ENCODE measurements at regions not wholly inside any gene's neighbourhood (a gene's known extent, or its start where the extent isn't known, plus 50 kb on each side); places are given as distances from the start of the nearest gene placed in this dataset.

DNA sequence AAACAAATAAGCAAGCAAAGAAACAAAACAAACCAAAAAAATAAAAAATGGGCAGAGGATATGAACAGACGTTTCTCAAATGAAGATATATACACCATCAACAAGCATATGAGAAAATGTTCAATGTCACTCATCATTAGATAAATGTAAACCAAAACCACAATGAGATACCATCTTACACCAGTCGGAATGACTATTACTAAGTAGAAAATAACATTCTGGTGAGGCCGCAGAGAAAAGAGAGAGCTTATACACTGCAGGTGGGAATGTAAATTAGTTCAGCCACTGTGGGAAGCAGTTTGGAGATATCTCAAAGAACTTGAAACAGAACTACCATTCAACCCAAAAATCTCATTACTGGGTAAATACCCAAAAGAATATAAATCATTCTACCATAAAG is 321.0 kb upstream of the SLIT2 start:
- Mint-ChIP-seq H3K27ac (ENCODE audit: unreplicated experiment) (no peak overlapping the region), H3K4me3 (ENCODE audit: unreplicated experiment) (no peak overlapping the region), H3K27me3 (ENCODE audit: insufficient read depth, unreplicated experiment) (peaks cover 5% of the 10 kb centered on the region), H3K9me3 (ENCODE audit: unreplicated experiment) (no peaks in the 10 kb centered on the region), H3K36me3 (ENCODE audit: insufficient read depth, unreplicated experiment) (no peaks in the 10 kb centered on the region), H3K4me1 (ENCODE audit: low read depth, unreplicated experiment) (no peaks in the 10 kb centered on the region)
- ChIA-PET CTCF (no interaction called here), POLR2A (no interaction called here)
- intact Hi-C loops (cut with micrococcal nuclease; ENCODE audit: unreplicated experiment) = no loop called here
- H3K27me3 ChIP-seq (replicated peaks; ENCODE audit: control insufficient read depth, insufficient read depth, low read length) = no peaks in the 10 kb centered on the region
- no peaks in the 10 kb centered on the region for H3K4me1 ChIP-seq
- BruUV-seq (replicated peaks) = no TSS peak
- TF ChIP-seq, protein P1, sequence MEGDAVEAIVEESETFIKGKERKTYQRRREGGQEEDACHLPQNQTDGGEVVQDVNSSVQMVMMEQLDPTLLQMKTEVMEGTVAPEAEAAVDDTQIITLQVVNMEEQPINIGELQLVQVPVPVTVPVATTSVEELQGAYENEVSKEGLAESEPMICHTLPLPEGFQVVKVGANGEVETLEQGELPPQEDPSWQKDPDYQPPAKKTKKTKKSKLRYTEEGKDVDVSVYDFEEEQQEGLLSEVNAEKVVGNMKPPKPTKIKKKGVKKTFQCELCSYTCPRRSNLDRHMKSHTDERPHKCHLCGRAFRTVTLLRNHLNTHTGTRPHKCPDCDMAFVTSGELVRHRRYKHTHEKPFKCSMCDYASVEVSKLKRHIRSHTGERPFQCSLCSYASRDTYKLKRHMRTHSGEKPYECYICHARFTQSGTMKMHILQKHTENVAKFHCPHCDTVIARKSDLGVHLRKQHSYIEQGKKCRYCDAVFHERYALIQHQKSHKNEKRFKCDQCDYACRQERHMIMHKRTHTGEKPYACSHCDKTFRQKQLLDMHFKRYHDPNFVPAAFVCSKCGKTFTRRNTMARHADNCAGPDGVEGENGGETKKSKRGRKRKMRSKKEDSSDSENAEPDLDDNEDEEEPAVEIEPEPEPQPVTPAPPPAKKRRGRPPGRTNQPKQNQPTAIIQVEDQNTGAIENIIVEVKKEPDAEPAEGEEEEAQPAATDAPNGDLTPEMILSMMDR (IDR thresholded peaks at IDR 0.05; ENCODE audit: insufficient read depth in 1 of 2, low read depth in 1 of 2, low read length in 1 of 2, severe bottlenecking in 1 of 2, unreplicated experiment in 1 of 2) = no peak
- no peak for DNase-seq
- no peaks in the 10 kb centered on the region for H3K36me3 ChIP-seq (ENCODE audit: control insufficient read depth, insufficient read depth, low read length)
- no peaks in the 10 kb centered on the region for H3K9me3 ChIP-seq
- no peak overlapping the region for H3K4me3 ChIP-seq (ENCODE audit: low read depth, low read length)

DNA sequence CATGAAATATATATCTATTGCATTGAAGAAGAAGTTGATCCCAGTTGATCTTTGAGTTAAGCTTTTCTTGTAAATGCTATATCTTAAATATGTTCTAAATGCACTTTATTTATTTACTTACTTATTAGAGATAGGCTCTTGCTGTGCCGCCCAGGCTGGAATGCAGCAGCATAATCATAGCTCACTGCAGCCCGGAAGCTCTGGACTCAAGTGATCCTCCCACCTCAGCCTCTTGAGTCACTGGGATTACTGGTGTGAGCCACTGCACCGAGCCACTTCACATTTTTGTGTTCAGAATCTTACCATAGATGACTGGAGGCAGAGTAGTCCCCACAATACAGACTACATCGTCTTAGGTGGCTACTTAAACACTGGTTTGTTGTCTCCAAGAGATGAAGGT is 324.3 kb upstream of the SLIT2 start:
- no peaks in the 10 kb centered on the region for H3K36me3 ChIP-seq (ENCODE audit: control insufficient read depth, insufficient read depth, low read length)
- no peaks in the 10 kb centered on the region for H3K27me3 ChIP-seq (replicated peaks; ENCODE audit: control insufficient read depth, insufficient read depth, low read length)
- CTCF ChIA-PET = no interaction called here
- intact Hi-C loops (cut with micrococcal nuclease; ENCODE audit: unreplicated experiment) = no loop called here
- BruUV-seq (replicated peaks) = no TSS peak
- no peaks in the 10 kb centered on the region for H3K36me3 Mint-ChIP-seq (ENCODE audit: insufficient read depth, unreplicated experiment)
- no peaks in the 10 kb centered on the region for H3K4me1 ChIP-seq
- no peak overlapping the region for H3K4me3 Mint-ChIP-seq (ENCODE audit: unreplicated experiment)
- TF ChIP-seq, protein P1 (IDR thresholded peaks at IDR 0.05; ENCODE audit: insufficient read depth in 1 of 2, low read depth in 1 of 2, low read length in 1 of 2, severe bottlenecking in 1 of 2, unreplicated experiment in 1 of 2) = no peak
- H3K9me3 ChIP-seq = no peaks in the 10 kb centered on the region
- H3K9me3 Mint-ChIP-seq (ENCODE audit: unreplicated experiment) = no peaks in the 10 kb centered on the region
- no peak overlapping the region for H3K27ac Mint-ChIP-seq (ENCODE audit: unreplicated experiment)
- POLR2A ChIA-PET = no interaction called here
- no peak for DNase-seq
- H3K4me1 Mint-ChIP-seq (ENCODE audit: low read depth, unreplicated experiment) = no peaks in the 10 kb centered on the region
- H3K27me3 Mint-ChIP-seq (ENCODE audit: insufficient read depth, unreplicated experiment) = peaks cover 5% of the 10 kb centered on the region
- no peak overlapping the region for H3K4me3 ChIP-seq (ENCODE audit: low read depth, low read length)

- H3K4me1 Mint-ChIP-seq (ENCODE audit: low read depth, unreplicated experiment) = no peaks in the 10 kb centered on the region
- BruUV-seq (replicated peaks) = no TSS peak
- no peaks in the 10 kb centered on the region for H3K4me1 ChIP-seq
- H3K27me3 Mint-ChIP-seq (ENCODE audit: insufficient read depth, unreplicated experiment) = no peaks in the 10 kb centered on the region
- no peak overlapping the region for H3K4me3 Mint-ChIP-seq (ENCODE audit: unreplicated experiment)
- CTCF ChIA-PET = no interaction called here
- H3K4me3 ChIP-seq (ENCODE audit: low read depth, low read length) = no peak overlapping the region
- H3K36me3 Mint-ChIP-seq (ENCODE audit: insufficient read depth, unreplicated experiment) = no peaks in the 10 kb centered on the region
- intact Hi-C loops (cut with micrococcal nuclease; ENCODE audit: unreplicated experiment) = no loop called here
- TF ChIP-seq, protein P1 (IDR thresholded peaks at IDR 0.05; ENCODE audit: insufficient read depth in 1 of 2, low read depth in 1 of 2, low read length in 1 of 2, severe bottlenecking in 1 of 2, unreplicated experiment in 1 of 2) = no peak
- no peaks in the 10 kb centered on the region for H3K9me3 ChIP-seq
- POLR2A ChIA-PET = no interaction called here
- H3K36me3 ChIP-seq (ENCODE audit: control insufficient read depth, insufficient read depth, low read length) = no peaks in the 10 kb centered on the region
- no peaks in the 10 kb centered on the region for H3K27me3 ChIP-seq (replicated peaks; ENCODE audit: control insufficient read depth, insufficient read depth, low read length)
- H3K9me3 Mint-ChIP-seq (ENCODE audit: unreplicated experiment) = no peaks in the 10 kb centered on the region
- no peak overlapping the region for H3K27ac Mint-ChIP-seq (ENCODE audit: unreplicated experiment)
- DNase-seq = no peak
These were observed 326.2 kb upstream of the SLIT2 start for GRCh38 chr4:19925516-19925915.

Measured in Caco-2 (cell line).